DOHH2 (cell line): ENCODE measurements at regions not wholly inside any gene's neighbourhood (a gene's known extent, or its start where the extent isn't known, plus 50 kb on each side); places are given as distances from the start of the nearest gene placed in this dataset.

ENCODE experiments used
- CTCF ChIP-seq: fragments of 200-600 bp; sonication (generic); IDR thresholded peaks from one replicate; pipeline ENCODE4 v1.5.1; 2014; ENCODE audit warnings: antibody characterized with exemption, mild to moderate bottlenecking, low read depth, low read length; ENCODE audit not compliant: poor library complexity, severe bottlenecking
- EZH2phosphoT487 ChIP-seq: fragments of 200-600 bp; sonication (generic); IDR thresholded peaks from 2 replicates; pipeline ENCODE4 v1.6.1; 2017; ENCODE audit warnings: borderline replicate concordance, mild to moderate bottlenecking, antibody characterized with exemption, low read length, moderate library complexity, mixed read lengths

- no peak for TF ChIP-seq CTCF
- no peak for TF ChIP-seq EZH2phosphoT487
Measured at GRCh38 chr3:6657591-6657990, 203.3 kb upstream of the GRM7 start.
